ENCODE measurements at regions not wholly inside any gene's neighbourhood (a gene's known extent, or its start where the extent isn't known, plus 50 kb on each side); places are given as distances from the start of the nearest gene placed in this dataset.

GRCh38 chr12:41981013-41981412, 163.7 kb downstream of the GXYLT1 start:
- no peak for DNase-seq

GRCh38 chr12:41980390-41980789, 164.3 kb downstream of the GXYLT1 start:
- DNase-seq: no peak

- DNase-seq: no peak
Measured at GRCh38 chr12:41979574-41979973, 165.1 kb downstream of the GXYLT1 start.

- DNase-seq: no peak
Measured at GRCh38 chr12:41972598-41972997, 172.1 kb downstream of the GXYLT1 start.

GRCh38 chr12:41972196-41972595, 172.5 kb downstream of the GXYLT1 start:
- DNase-seq: peak; percentile 8

DNA sequence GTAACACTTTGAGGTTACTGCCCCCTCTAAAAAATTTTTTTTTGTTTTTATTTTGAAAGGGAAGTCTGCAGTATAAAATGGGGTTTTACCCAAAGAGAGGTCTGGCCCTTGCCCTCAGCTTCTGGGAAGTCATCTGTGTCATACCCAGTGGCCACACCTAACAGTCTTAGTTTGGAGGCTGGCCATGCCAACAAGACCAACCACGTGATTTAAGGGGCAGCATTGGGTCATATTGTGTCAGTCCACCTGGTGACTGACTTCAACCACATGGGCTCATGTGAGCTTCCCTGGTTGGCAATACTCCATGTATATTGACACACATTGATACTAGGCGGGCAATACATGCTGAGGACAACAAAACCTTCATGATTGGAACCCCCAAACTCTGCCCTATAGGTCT, 173.9 kb downstream of the GXYLT1 start:
- DNase-seq: no peak

- DNase-seq: no peak
Measured at GRCh38 chr12:41968599-41968998, 176.1 kb downstream of the GXYLT1 start.

DNA sequence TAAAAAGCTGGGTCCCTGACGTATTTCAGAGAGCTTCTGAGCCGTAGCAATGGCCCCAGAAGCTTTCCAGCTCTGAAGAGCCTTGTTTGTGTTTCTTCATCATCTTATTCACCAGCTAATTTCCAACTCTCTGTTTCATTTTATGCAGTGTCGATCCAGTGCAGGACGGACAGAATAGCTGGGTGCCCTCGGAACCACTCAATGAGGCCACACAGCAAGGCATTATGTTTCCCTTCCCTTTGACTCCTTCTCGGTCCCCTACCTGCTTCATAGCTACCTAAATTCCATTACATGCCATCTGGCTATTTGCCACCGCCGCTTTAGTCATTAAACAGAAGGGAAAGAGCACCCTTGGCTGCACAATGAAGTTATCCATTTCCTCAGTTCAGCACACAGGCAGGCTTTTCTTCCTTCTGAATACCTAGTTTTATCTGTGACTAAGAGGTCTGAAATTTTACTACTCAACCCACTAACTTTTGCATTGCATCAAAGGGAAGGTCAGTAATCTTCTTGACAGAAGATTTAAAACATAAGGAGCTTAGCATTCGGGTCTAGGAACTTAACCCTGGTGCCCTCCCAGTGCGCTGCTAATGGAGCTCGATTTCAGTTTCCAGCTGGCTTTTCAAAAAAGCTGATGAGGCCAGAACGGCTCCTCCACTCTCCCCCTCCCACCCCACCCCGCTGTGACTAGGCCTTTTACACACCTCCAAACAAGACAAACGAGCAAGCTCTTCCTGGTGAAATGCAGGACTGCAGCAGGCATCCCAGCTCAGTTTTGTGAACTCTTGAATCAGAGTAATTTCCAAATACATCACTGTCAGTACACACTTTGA, 176.8 kb downstream of the GXYLT1 start:
- DNase-seq: peak; percentile 25

DNA sequence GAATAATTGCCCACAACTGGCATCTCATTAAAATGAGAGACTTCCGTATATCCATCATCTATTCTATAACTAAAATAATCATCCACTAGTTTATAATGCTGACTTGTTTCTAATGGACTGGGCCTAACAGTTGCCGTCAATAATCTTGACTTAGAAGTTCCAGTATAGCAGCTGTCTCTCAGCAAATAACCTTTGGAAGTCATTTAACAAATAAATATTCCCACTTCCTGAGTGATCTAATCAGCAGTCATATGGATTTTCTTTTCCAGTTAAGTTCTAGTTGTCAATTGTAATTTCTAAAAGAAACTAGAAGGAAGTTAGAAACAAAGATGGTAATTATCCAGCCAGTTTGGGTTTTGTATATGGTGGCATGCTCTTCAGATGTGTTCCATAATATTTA, 177.8 kb downstream of the GXYLT1 start:
- DNase-seq: no peak

- DNase-seq: no peak
Measured at GRCh38 chr12:41966001-41966400, 178.7 kb downstream of the GXYLT1 start.

DNA sequence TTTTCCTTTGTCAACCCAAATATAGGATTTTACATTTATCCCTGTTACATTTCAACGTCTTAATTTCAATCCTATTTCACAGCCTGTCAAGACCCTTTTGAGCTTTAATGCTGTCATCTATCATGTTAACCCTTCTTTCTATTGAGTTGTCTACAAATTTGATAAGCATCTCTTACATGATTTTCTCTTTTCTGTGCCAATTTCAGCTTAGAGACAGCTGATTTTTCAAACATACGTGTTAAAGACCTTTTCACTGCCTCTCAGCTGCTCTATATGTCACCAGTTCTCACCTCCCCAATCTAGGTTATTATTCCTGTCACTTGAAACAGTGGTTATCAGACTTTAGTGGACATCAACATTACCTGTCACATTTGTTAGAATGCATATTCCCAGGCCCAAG, 181.3 kb downstream of the GXYLT1 start:
- DNase-seq: no peak

- peak; percentile 82 for DNase-seq
Measured at GRCh38 chr12:41962171-41962572, 182.5 kb downstream of the GXYLT1 start.

- DNase-seq: no peak
Measured at GRCh38 chr12:41959271-41959670, 185.4 kb downstream of the GXYLT1 start.

DNA sequence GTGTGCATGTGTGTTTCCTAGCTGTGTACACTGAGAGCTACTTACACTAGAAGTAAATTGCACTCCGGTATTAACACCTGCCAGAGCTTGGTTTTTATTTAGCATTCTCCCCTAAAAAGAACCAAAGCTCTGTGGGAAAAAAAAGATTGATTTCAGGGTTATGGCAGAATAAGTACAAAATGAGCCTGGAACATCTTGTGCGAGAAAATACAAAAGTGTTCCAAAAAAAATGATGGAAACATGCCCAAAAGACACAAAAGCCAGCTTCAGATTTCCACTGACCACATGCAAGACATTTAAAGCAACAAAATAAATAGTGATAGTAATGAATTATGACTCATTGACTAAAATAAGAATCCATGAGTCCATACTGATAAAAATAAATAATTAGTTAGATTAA, 188.3 kb downstream of the GXYLT1 start:
- no peak for DNase-seq

DNA sequence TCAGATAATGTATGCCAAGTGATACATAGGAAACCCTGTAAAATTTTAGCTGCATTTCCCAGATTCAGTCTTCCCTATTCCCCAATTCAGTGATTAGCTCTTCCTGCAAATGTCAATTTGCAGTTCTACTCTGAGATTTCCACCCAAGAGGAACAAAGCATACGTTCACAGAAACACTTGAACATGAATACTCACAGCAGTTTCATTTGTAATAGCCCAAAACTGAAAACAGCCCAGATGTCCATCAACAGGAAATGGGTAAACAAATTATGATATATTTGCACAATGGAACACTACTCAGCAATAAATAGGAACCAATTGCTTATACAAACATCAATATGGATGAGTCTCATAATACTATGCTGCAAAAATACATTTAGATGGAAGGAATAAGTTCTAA, 194.2 kb downstream of the GXYLT1 start:
- DNase-seq: peak; percentile 25

DNA sequence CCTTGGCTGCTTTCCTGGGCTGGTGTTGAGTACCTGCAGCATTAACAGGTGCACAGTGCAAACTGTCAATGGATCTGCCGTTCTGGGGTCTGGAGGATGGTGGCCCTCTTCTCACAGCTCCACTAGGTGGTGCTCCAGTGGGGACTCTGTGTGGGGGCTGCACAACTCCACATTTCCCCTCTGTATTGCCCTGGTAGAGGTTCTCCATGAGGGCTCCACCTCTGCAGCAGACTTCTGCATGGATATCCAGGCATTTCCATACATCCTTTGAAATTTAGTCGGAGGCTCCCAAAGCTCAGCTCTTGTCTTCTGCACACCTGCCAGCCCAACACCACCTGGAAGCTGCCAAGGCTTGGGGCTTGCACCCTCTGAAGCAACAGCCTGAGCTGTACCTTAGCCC, 198.6 kb downstream of the GXYLT1 start:
- no peak for DNase-seq

- no peak for DNase-seq
Measured at GRCh38 chr12:41944216-41944615, 200.5 kb downstream of the GXYLT1 start.

DNA sequence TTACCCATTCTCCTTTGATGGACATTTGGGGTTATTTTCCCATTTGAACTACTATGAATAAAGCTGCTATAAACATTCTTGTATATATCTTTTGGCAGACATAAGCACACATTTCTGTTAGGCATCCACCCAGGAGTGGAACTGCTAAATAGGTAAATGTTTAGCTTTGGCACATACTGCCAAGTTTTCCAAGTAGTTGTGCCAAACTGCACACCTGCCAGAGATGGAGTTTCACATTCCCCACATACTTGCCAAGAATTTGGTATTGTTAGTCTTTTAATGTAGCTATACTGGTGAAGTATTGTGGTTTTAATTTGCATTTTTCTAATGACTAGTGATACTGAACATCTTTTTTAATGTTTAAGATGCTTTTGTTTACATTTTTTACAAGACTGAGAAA, 201.0 kb downstream of the GXYLT1 start:
- DNase-seq: peak; percentile 68

DNA sequence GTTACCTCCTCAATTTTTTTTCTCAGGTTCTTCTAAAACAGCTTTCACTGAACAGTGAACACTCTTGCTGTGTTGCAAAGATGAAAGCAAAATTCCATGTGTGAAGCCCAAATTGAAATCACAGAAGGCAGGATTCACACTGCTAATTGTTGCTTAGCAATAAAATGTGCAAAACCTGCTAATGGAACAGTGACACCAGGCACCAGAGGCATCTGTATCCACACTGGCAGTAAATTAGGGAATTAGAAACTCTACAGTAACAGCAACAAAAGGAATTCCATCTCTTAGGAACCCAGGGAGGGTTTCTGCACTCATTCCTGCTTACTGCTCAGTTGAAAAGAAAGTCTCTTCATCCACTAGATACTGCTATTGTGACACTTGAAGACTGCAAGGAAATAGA, 202.3 kb downstream of the GXYLT1 start:
- DNase-seq: no peak

DNA sequence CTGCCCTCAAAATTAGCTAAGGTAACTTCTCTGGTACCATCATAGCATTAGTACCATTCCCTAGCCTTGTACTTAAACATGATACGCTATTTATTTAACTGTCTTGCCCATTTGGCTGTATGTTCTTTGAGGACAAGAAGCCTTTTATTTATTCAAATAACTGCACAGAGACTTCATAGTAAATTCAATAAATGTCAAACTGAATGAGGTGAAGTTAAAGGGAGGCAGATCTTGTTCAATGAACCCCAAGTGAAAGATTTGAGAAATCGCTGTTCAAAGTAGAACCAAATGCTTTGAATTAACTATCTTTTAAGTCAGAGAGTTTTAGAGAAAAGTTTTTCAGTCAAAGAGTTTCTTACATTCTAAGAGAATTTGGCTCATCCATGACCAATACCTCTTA, 203.6 kb downstream of the GXYLT1 start:
- DNase-seq: no peak

DNA sequence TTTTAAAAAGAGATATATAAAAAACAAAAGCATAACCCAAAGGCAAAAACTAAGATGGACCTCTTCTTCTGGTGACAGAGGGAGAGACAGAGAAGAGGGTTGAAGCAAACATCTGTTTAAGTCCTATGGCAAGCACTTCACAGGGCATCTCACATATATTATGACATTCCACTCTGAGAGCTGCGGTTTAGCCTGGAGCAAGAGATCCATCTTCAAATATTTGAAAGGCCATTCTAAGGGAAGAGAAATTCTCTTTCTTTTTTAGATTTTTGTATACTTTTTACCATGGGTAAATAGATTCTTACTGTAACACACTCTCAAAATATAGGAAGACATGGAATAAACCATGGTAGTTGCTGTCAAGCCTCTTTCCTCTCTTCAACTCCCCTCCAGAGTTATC, 204.1 kb downstream of the GXYLT1 start:
- DNase-seq: no peak

DNA sequence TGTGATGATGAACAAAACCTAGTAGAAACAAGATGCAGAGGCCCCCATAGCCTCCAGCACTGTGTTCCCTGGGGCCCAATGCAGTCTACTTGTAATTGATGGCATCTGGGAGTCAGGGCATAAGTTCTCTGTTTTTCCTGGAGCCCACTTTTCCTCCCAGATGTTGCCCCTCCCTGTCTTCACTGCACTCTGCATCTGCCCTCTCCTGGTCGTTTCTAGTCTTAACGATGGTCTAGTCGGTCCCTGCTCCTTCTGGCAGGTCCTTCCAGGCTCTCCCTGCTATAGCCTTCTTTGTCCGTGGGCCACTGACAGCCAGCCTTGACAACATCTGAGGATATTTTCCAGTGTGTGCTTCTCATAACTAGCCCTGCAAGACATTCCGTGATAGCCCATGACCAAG, 208.3 kb downstream of the GXYLT1 start:
- no peak for DNase-seq

GRCh38 chr12:41935911-41936310, 208.8 kb downstream of the GXYLT1 start:
- no peak for DNase-seq

GRCh38 chr12:41932470-41932991, 212.1 kb downstream of the GXYLT1 start:
- DNase-seq: peak; percentile 100

DNA sequence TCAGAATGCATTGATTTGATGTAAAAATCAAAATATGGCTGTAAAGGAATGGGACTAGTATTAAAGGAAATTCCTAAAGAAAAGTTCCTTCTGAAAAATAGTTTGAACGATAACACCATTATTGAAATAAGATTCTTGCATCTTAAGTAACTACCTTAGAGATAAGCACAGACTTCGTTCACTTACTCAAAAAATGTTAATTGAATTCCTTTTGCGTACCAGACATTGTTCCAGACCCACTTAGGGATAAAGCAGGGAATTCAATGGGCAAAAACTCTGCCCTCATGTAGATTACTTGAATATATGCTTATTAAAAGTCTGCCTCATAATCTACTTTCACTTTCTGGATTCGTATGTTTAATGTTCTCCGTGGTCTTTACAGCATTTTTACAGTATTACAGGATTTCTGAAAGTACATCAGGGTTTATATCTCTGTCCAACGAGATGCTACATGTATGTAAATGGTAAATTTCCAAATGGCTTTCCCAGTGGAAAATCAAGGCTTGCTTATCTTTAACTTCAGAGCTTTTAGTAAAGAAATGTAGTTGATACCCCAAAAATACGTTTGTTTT, 213.7 kb downstream of the GXYLT1 start:
- no peak for DNase-seq

All from NCI-H1105 treated with DMSO at 0.1 percent for 48 hours (cell line).